Sigmoid colon (tissue), 6 donors: ENCODE measurements at regions not wholly inside any gene's neighbourhood (a gene's known extent, or its start where the extent isn't known, plus 50 kb on each side); places are given as distances from the start of the nearest gene placed in this dataset.

ENCODE experiments used
- DNase-seq: peaks from one replicate; pipeline ENCODE4 v3.0.0-alpha.2; 2019
- H3K27ac ChIP-seq, 4 donors: fragments of 200-600 bp; sonication (generic); one replicate each; pipeline ENCODE4 v1.5.1; 2016 to 2019; ENCODE audit warnings: mild to moderate bottlenecking in 1 of 4
- H3K27me3 ChIP-seq, 3 donors: fragments of 200-600 bp; sonication (generic); one replicate each; pipeline ENCODE4 v1.5.1; 2019; ENCODE audit warnings: mild to moderate bottlenecking in 1 of 3
- H3K36me3 ChIP-seq, 4 donors: fragments of 200-600 bp; sonication (generic); one replicate each; pipeline ENCODE4 v1.5.1; 2016 to 2019
- H3K4me1 ChIP-seq, 4 donors: fragments of 200-600 bp; sonication (generic); one replicate each; pipeline ENCODE4 v1.5.1; 2017 to 2019
- H3K4me3 ChIP-seq, 4 donors: fragments of 200-600 bp; sonication (generic); one replicate each; pipeline ENCODE4 v1.5.1; 2017 to 2019; ENCODE audit warnings: mild to moderate bottlenecking in 2 of 4, moderate library complexity in 1 of 4
- H3K9me3 ChIP-seq, 4 donors: fragments of 200-600 bp in 3 of 4; sonication (generic) in 3 of 4; one replicate each; pipeline versions ENCODE4 v1.5.1 to v1.6.1; 2013 to 2019
- CTCF ChIP-seq, 4 experiments: fragments of 450-650 bp in 3 of 4; fragments of 200-600 bp in 1 of 4; IDR thresholded peaks; one replicate each; pipeline ENCODE4 v1.5.1; 2016 to 2019; ENCODE audit warnings: antibody characterized with exemption in 4 of 4, mild to moderate bottlenecking in 3 of 4, moderate library complexity in 2 of 4
- EP300 ChIP-seq, 4 donors: sonication (generic); formaldehyde crosslinking; IDR thresholded peaks; one replicate each; pipeline ENCODE4 v1.6.1; 2017; ENCODE audit warnings: antibody characterized with exemption in 4 of 4
- POLR2A ChIP-seq, 2 donors: fragments of 450-650 bp; IDR thresholded peaks; one replicate each; pipeline ENCODE4 v1.6.1; 2016; ENCODE audit warnings: antibody characterized with exemption in 2 of 2, mild to moderate bottlenecking in 2 of 2, moderate library complexity in 2 of 2
- POLR2AphosphoS5 ChIP-seq, 4 donors: sonication (generic); formaldehyde crosslinking; IDR thresholded peaks; one replicate each; pipeline ENCODE4 v1.6.1; 2017; ENCODE audit warnings: antibody characterized with exemption in 4 of 4
- WGBS, 2 donors: extraction: QIAGEN DNeasy Blood & Tissue Kit; methylation state at CpG; one replicate each; pipeline ENCODE4 v1.1.7; 2013; 5-methylcytosine and 5-hydroxymethylcytosine counted together
- intact Hi-C: fragments of 100-400 bp; cut with DNase I; formaldehyde crosslinking; loops from one replicate; pipeline ENCODE4 v1.15.1; 2023
- donor health status: healthy with polysubstance abuse.
- donor health status: healthy.

GRCh38 chr5:72623936-72624335 is 116.7 kb upstream of the ZNF366 start:
- H3K9me3 ChIP-seq = no peaks in the 10 kb centered on the region
- peak overlapping the region in 2 of 4 donors; percentile 46 to 73 for H3K27ac ChIP-seq
- no peak for DNase-seq
- no peaks in the 10 kb centered on the region for H3K36me3 ChIP-seq
- WGBS, 2 donors = 88 to 96% methylated on average over 2 of the region's 2 CpGs
- TF ChIP-seq POLR2A (IDR thresholded peaks at IDR 0.05) = no peak
- TF ChIP-seq CTCF (IDR thresholded peaks at IDR 0.05) = no peak
- intact Hi-C loops = no loop called here
- no peaks in the 10 kb centered on the region for H3K27me3 ChIP-seq
- peaks cover 0 to 33% (median 22%) of the 10 kb centered on the region in 4 donors for H3K4me1 ChIP-seq
- H3K4me3 ChIP-seq = no peak overlapping the region

- no peaks in the 10 kb centered on the region for H3K27me3 ChIP-seq
- H3K36me3 ChIP-seq = no peaks in the 10 kb centered on the region
- intact Hi-C loops = no loop called here
- no peak for TF ChIP-seq POLR2A (IDR thresholded peaks at IDR 0.05)
- TF ChIP-seq EP300 (IDR thresholded peaks at IDR 0.05) = no peak
- no peak for TF ChIP-seq POLR2AphosphoS5 (IDR thresholded peaks at IDR 0.05)
- no peak for TF ChIP-seq CTCF (IDR thresholded peaks at IDR 0.05)
- H3K9me3 ChIP-seq = no peaks in the 10 kb centered on the region
- H3K27ac ChIP-seq = peak overlapping the region in 1 of 4 donors; percentile 73
- H3K4me3 ChIP-seq = no peak overlapping the region
- no peak for DNase-seq
- WGBS, 2 donors = 80 to 85% methylated on average over 6 of the region's 6 CpGs
- H3K4me1 ChIP-seq = peaks cover 0 to 27% (median 20%) of the 10 kb centered on the region in 4 donors
Observed at GRCh38 chr5:72623323-72623722, 116.1 kb upstream of the ZNF366 start.

GRCh38 chr5:72622170-72622760 is 115.1 kb upstream of the ZNF366 start:
- Histone ChIP-seq H3K4me1 (peaks cover 0 to 27% (median 20%) of the 10 kb centered on the region in 4 donors), H3K9me3 (no peaks in the 10 kb centered on the region), H3K27me3 (no peaks in the 10 kb centered on the region), H3K4me3 (no peak overlapping the region), H3K36me3 (no peaks in the 10 kb centered on the region), H3K27ac (no peak overlapping the region)
- intact Hi-C loops = no loop called here
- 74 to 83% methylated on average over 5 of the region's 5 CpGs for WGBS, 2 donors
- no peak for DNase-seq
- TF ChIP-seq EP300 (IDR thresholded peaks at IDR 0.05) (no peak), POLR2AphosphoS5 (IDR thresholded peaks at IDR 0.05) (no peak)

GRCh38 chr5:72621576-72621975 is 114.4 kb upstream of the ZNF366 start:
- intact Hi-C loops = no loop called here
- Histone ChIP-seq H3K27ac (no peak overlapping the region), H3K4me1 (peaks cover 0 to 27% (median 20%) of the 10 kb centered on the region in 4 donors), H3K9me3 (no peaks in the 10 kb centered on the region), H3K36me3 (no peaks in the 10 kb centered on the region), H3K27me3 (no peaks in the 10 kb centered on the region), H3K4me3 (no peak overlapping the region)
- DNase-seq = no peak
- no peak for TF ChIP-seq POLR2A (IDR thresholded peaks at IDR 0.05)
- no peak for TF ChIP-seq POLR2AphosphoS5 (IDR thresholded peaks at IDR 0.05)
- TF ChIP-seq EP300 (IDR thresholded peaks at IDR 0.05) = no peak
- TF ChIP-seq CTCF (IDR thresholded peaks at IDR 0.05) = no peak
- WGBS, 2 donors = 96 to 98% methylated on average over 1 of the region's 1 CpG

- Histone ChIP-seq H3K36me3 (no peaks in the 10 kb centered on the region), H3K27me3 (no peaks in the 10 kb centered on the region), H3K9me3 (no peaks in the 10 kb centered on the region), H3K4me1 (peaks cover 2 to 16% (median 12%) of the 10 kb centered on the region in 4 donors), H3K27ac (no peak overlapping the region), H3K4me3 (no peak overlapping the region)
- no peak for TF ChIP-seq CTCF (IDR thresholded peaks at IDR 0.05)
- no peak for TF ChIP-seq POLR2AphosphoS5 (IDR thresholded peaks at IDR 0.05)
- no peak for TF ChIP-seq POLR2A (IDR thresholded peaks at IDR 0.05)
- no peak for TF ChIP-seq EP300 (IDR thresholded peaks at IDR 0.05)
- 63 to 77% methylated on average over 1 of the region's 1 CpG for WGBS, 2 donors
- no peak for DNase-seq
- intact Hi-C loops = loop anchor here (10.0 kb wide), 1 partner anchor 255 kb away; no protein-coding TSS in a partner anchor
Observed at GRCh38 chr5:72619677-72620076, 112.5 kb upstream of the ZNF366 start.
